ENCODE measurements at regions not wholly inside any gene's neighbourhood (a gene's known extent, or its start where the extent isn't known, plus 50 kb on each side); places are given as distances from the start of the nearest gene placed in this dataset.
"Not testable (repeated sequence)": the region's sequence is repeated elsewhere in the genome, so short reads cannot be mapped to it uniquely, and the experiment has no call there.

DNA sequence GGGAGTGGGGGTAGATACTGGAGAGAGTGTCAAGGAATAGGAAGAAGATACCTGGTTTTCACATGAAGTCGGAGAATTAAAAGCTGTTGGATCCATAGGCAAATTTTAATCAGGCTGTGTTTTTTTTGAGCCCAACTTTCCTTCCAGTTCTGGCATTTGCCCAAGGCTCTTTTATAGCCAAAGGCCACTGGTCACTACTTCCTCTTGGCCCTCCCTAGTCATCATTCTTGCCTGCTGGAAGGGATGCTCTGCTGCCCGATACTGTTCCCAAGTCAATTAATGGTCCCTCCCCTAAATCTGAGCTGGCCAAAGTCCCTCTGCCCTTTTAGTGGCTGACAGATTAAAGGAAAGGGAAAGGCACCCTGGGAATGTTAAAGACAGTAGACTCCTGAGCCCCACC lies 102.8 kb upstream of the ZNF648 start:
- H3K36me3 Mint-ChIP-seq = no peaks in the 10 kb centered on the region
- no peaks in the 10 kb centered on the region for H3K4me1 Mint-ChIP-seq
- no peak overlapping the region for H3K27ac Mint-ChIP-seq
- H3K4me3 Mint-ChIP-seq = no peak overlapping the region
- peaks cover 25% of the 10 kb centered on the region for H3K27me3 Mint-ChIP-seq
- no peak for ATAC-seq
- H3K9me3 Mint-ChIP-seq = peaks cover 3% of the 10 kb centered on the region

DNA sequence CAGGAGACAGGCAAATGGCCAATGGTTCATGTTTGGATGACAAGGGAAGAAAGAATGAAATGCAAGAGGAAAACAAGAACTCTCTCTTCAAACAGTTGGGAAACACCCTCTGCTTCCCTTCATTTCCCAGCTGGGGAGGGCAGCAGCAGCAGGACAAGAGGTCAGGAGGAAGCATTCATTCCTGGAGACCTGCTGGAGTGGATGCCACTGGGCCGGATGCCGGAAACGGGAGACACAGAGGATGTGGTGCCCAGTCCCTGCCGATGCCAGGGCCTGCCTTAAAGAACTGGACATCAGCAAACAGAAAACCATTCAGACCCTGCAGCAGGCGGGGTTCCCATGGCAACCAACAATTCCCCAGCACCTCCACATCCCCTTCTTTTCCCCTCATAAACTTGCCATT lies 102.3 kb upstream of the ZNF648 start:
- H3K4me1 Mint-ChIP-seq = no peaks in the 10 kb centered on the region
- no peaks in the 10 kb centered on the region for H3K36me3 Mint-ChIP-seq
- no peak overlapping the region for H3K27ac Mint-ChIP-seq
- H3K4me3 Mint-ChIP-seq = no peak overlapping the region
- H3K9me3 Mint-ChIP-seq = peaks cover 3% of the 10 kb centered on the region
- peaks cover 25% of the 10 kb centered on the region for H3K27me3 Mint-ChIP-seq
- no peak for ATAC-seq

DNA sequence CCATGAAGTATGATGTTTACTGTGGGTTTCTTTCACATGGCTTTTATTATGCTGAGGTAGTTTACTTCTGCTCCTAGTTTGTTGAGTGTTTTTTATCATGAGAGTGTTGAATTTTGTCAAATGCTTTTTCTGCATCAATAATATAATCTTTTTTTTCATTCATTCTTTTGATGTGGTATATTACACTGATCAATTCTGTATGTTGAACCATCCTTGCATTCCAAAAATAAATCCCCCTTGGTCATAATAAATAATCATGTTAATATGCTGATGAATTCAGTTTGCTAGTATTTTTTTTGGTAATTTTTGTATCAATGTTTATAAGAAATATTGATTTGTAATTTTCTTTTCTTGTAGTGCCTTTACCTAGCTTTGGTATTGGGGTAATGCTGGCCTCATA lies 97.9 kb upstream of the ZNF648 start:
- no peaks in the 10 kb centered on the region for H3K4me1 Mint-ChIP-seq
- peaks cover 3% of the 10 kb centered on the region for H3K9me3 Mint-ChIP-seq
- no peak overlapping the region for H3K27ac Mint-ChIP-seq
- H3K27me3 Mint-ChIP-seq = peaks cover 20% of the 10 kb centered on the region
- H3K36me3 Mint-ChIP-seq = no peaks in the 10 kb centered on the region
- H3K4me3 Mint-ChIP-seq = no peak overlapping the region
- no peak for ATAC-seq

- no peak overlapping the region for H3K27ac Mint-ChIP-seq
- peaks cover 9% of the 10 kb centered on the region for H3K27me3 Mint-ChIP-seq
Measured at GRCh38 chr1:182157187-182157586, 95.7 kb upstream of the ZNF648 start.

GRCh38 chr1:182154425-182154824 lies 92.9 kb upstream of the ZNF648 start:
- not testable (repeated sequence) for H3K27me3 Mint-ChIP-seq, ATAC-seq, H3K4me3 Mint-ChIP-seq, H3K36me3 Mint-ChIP-seq, H3K9me3 Mint-ChIP-seq, H3K4me1 Mint-ChIP-seq, H3K27ac Mint-ChIP-seq

More at GRCh38 chr1:182157187-182157586, 95.7 kb upstream of the ZNF648 start:
- H3K9me3 Mint-ChIP-seq = peaks cover 3% of the 10 kb centered on the region
- H3K36me3 Mint-ChIP-seq = no peaks in the 10 kb centered on the region
- H3K4me3 Mint-ChIP-seq = no peak overlapping the region
- ATAC-seq = no peak
- H3K4me1 Mint-ChIP-seq = no peaks in the 10 kb centered on the region

DNA sequence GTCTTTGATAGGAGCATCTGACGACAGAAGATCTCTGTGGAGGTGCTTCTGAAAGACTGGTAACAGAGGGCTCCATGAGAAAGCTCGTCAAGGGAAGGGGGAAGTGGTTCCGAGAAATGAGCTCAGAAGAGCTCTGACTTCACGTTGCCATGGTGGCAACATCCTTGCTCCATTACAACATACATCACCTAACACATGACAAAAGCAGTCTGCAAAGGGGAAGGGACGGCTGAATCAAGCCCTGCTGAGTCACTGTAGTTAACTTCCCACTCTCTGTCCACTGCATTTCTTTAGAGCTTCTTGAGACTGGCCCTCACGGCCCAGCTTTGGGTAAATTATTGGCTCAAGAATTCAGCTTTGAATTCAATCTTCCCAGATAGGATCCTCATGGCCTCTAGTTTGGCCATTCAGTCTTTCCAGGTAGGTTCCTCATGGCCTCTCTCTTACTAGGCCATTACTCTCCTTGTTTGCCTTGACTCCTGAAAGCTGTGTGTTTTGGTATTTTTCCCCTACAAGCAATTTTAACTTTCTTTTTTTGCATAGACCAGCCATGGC lies 88.0 kb upstream of the ZNF648 start:
- Mint-ChIP-seq H3K4me1 (no peaks in the 10 kb centered on the region), H3K36me3 (no peaks in the 10 kb centered on the region), H3K4me3 (no peak overlapping the region), H3K9me3 (no peaks in the 10 kb centered on the region), H3K27ac (no peak overlapping the region), H3K27me3 (peaks cover 9% of the 10 kb centered on the region)
- no peak for ATAC-seq

- Mint-ChIP-seq H3K36me3 (no peaks in the 10 kb centered on the region), H3K4me3 (no peak overlapping the region), H3K4me1 (no peaks in the 10 kb centered on the region), H3K27me3 (peaks cover 23% of the 10 kb centered on the region), H3K9me3 (no peaks in the 10 kb centered on the region), H3K27ac (no peak overlapping the region)
- no peak for ATAC-seq
Measured at GRCh38 chr1:182147951-182148350, 86.4 kb upstream of the ZNF648 start.

DNA sequence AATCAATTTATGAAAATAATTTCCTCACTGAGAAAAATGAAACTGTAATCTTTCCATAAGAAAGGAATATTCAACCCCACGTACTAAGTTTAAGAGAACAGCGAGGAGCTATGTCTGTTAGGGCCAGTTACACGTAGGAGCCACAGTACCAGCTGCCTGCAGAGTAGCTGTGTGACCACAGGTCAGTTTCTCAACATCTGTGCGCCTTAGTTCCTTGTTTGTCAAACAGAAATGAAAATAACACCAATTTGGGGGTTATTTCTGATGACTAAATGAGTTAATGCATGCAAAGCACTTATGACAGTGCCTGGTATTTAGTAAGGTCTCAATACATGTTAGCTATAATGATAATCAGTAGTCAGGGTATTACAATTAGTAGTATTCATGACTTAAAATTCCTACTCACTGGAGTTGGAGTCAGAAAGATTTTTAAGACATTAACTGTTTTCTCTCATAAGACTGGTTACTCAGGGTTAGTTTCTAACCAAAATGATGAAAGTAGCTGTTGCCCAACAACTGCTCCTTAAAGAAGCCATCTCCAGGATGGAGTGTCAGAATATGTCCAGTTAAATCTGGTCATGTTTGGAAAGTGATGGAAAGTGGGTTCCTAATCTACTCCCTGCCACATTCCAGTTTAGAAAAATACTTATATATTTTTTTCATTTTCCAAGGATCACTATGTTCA lies 85.8 kb upstream of the ZNF648 start:
- Mint-ChIP-seq H3K27ac (no peak overlapping the region), H3K4me1 (no peaks in the 10 kb centered on the region), H3K27me3 (peaks cover 23% of the 10 kb centered on the region), H3K36me3 (no peaks in the 10 kb centered on the region), H3K9me3 (no peaks in the 10 kb centered on the region), H3K4me3 (no peak overlapping the region)
- ATAC-seq = no peak

GRCh38 chr1:182146286-182146685 lies 84.8 kb upstream of the ZNF648 start:
- H3K9me3 Mint-ChIP-seq = no peaks in the 10 kb centered on the region
- H3K4me1 Mint-ChIP-seq = no peaks in the 10 kb centered on the region
- no peaks in the 10 kb centered on the region for H3K36me3 Mint-ChIP-seq
- peaks cover 27% of the 10 kb centered on the region for H3K27me3 Mint-ChIP-seq
- H3K27ac Mint-ChIP-seq = no peak overlapping the region
- H3K4me3 Mint-ChIP-seq = no peak overlapping the region
- no peak for ATAC-seq

DNA sequence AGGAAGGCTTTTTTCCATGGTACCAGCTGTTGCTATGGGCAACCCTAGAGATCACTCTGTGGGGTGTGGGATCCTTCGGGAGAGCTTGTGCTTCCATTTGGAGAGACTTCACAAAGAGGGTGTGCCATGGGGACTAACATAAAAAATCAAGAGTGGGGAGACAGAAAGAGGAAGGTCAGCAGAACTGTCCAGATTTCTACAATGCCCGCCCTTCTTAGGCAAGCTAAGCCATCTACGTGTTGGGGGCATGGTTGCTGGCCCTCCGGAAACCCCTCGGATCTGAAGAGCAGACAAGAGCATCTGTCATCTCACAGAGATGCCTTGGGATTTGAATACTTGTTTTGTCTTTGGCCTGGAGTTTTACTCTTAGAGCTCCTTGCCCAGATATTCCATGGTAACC lies 83.9 kb upstream of the ZNF648 start:
- Mint-ChIP-seq H3K27ac (no peak overlapping the region), H3K4me3 (no peak overlapping the region), H3K27me3 (peaks cover 27% of the 10 kb centered on the region), H3K9me3 (no peaks in the 10 kb centered on the region), H3K4me1 (no peaks in the 10 kb centered on the region), H3K36me3 (no peaks in the 10 kb centered on the region)
- no peak for ATAC-seq

DNA sequence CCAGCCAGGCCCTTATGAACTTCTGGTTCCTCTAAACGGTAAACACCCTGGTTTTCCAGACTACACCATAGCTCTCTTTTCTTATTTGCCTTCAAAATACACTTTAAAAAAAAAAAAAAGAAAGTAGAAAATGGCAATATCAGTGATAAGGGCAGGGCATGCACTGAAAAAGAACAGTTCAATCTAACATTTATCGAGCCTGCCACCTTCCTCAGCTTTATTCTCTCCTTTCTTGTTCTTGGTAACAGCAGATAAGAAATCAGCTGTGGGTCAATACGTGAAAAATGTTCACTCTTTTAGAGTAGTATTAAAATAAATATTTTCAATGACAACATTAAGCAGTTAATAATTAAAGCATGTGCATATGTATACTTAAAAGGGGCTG lies 83.1 kb upstream of the ZNF648 start:
- Mint-ChIP-seq H3K36me3 (no peaks in the 10 kb centered on the region), H3K4me3 (no peak overlapping the region), H3K9me3 (no peaks in the 10 kb centered on the region), H3K4me1 (no peaks in the 10 kb centered on the region), H3K27ac (no peak overlapping the region), H3K27me3 (peaks cover 27% of the 10 kb centered on the region)
- no peak for ATAC-seq

DNA sequence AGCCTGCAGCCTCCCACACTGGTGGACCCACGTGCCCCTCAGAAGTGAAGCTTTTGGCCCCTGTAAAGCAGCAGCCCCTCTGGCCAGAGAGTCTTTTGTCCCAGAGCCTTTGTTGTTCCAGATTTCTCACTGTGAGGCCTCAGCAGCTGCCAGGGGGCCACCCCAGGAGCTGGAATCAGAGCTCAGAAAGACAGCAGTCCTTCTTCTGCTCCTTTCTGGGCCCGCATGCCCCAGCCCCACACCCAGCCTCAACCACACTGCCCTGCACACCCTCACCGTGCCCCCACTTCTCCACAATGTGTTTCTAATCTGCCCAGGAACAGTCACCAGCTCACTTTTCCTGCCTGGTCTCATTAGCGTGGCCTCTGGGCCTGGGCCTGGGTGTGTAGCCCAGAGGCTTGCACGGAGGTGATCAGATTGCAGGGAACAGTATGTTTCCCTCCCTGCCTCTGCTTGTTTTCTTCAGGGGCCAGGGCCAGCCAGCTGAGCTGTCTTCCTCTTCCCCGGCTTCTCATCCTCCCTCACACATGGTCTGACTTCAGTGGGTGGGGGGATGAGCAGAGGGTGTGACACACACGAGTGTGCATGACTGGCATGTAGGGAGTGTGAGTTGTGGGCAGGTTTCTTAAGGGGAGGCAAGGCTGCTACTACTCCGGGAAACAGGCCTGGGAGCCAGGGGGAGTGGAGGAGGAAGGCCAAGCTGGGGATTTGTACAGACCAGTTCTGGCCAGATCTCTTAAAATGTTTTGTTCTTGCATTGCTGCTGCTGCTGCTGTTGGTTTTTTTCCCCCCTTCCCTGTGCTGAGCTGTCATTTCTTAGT lies 82.5 kb upstream of the ZNF648 start:
- H3K9me3 Mint-ChIP-seq = no peaks in the 10 kb centered on the region
- ATAC-seq = no peak
- no peak overlapping the region for H3K27ac Mint-ChIP-seq
- peaks cover 27% of the 10 kb centered on the region for H3K27me3 Mint-ChIP-seq
- H3K36me3 Mint-ChIP-seq = no peaks in the 10 kb centered on the region
- H3K4me1 Mint-ChIP-seq = no peaks in the 10 kb centered on the region
- H3K4me3 Mint-ChIP-seq = no peak overlapping the region

DNA sequence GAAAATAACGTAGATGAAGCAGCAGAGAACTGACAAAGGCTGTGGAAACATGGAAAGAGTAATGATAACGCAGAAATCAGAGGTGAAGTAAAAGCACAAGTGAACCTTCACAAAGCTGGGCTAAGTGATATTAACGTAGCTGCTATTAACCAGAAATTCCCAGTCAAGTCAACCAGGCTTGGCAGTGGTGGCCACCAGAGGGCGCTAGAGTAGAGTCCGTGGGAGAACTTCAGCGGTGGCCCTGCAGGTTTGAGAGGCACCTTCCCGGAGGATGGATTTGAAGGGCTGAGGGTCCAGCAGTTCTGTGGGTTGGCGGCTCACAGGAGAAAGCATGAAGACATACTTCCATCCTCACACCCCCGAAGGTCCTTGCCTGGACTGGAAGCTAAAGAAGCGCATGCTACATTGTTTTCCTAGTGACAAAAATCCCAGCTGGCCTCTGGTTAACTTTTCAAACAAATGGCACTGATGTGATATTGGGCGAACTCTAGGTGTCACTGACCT lies 81.7 kb upstream of the ZNF648 start:
- H3K27ac Mint-ChIP-seq = no peak overlapping the region
- no peaks in the 10 kb centered on the region for H3K36me3 Mint-ChIP-seq
- peaks cover 27% of the 10 kb centered on the region for H3K27me3 Mint-ChIP-seq
- no peaks in the 10 kb centered on the region for H3K9me3 Mint-ChIP-seq
- H3K4me1 Mint-ChIP-seq = no peaks in the 10 kb centered on the region
- no peak overlapping the region for H3K4me3 Mint-ChIP-seq
- peak; percentile 67 for ATAC-seq

DNA sequence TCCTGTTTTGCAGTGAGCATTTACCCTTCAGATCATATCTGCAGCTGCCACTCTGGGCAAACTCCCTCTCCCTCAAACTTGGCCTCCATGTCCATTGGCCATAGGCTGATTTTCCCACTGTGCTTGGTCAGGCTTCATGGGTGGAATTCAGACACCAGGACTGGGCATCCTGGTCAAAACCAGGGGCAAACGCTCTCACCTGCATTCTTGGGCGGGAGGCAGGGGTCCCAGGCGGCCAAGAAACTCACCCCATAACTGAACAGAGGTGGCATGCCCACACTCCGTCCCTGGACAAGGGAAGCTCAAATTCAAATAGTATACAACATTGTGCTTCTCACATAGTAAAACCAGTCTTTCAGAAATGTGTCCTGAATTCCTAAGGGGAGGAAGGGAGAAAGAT lies 81.1 kb upstream of the ZNF648 start:
- no peaks in the 10 kb centered on the region for H3K9me3 Mint-ChIP-seq
- H3K27me3 Mint-ChIP-seq = peaks cover 27% of the 10 kb centered on the region
- no peak overlapping the region for H3K27ac Mint-ChIP-seq
- H3K4me3 Mint-ChIP-seq = no peak overlapping the region
- no peaks in the 10 kb centered on the region for H3K36me3 Mint-ChIP-seq
- no peaks in the 10 kb centered on the region for H3K4me1 Mint-ChIP-seq
- ATAC-seq = no peak

- Mint-ChIP-seq H3K27me3 (peaks cover 27% of the 10 kb centered on the region), H3K4me1 (no peaks in the 10 kb centered on the region), H3K9me3 (no peaks in the 10 kb centered on the region), H3K4me3 (no peak overlapping the region), H3K36me3 (no peaks in the 10 kb centered on the region), H3K27ac (no peak overlapping the region)
- ATAC-seq = no peak
Measured at GRCh38 chr1:182141040-182141439, 79.5 kb upstream of the ZNF648 start.

DNA sequence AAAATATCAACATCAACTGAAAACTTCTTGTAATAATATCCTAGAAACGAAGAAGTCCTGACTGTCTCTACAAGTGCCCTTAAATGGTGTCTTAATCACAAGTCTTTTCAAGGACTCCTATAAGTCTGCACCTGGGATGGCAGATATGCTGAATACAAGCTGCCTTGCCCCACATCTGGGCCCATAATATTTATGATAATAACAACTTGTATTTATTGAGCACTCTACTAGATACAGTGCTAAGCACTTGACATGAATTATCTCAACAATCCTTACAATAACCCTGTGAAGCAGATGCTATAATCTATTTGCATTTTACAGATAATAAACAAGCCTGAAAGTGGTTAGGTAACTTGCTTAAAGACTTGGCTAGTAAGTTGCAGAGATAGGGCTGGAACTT lies 78.0 kb upstream of the ZNF648 start:
- H3K27ac Mint-ChIP-seq = no peak overlapping the region
- H3K4me3 Mint-ChIP-seq = no peak overlapping the region
- ATAC-seq = no peak
- H3K9me3 Mint-ChIP-seq = peaks cover 6% of the 10 kb centered on the region
- no peaks in the 10 kb centered on the region for H3K36me3 Mint-ChIP-seq
- no peaks in the 10 kb centered on the region for H3K4me1 Mint-ChIP-seq
- H3K27me3 Mint-ChIP-seq = peaks cover 27% of the 10 kb centered on the region
